ENCODE measurements at regions not wholly inside any gene's neighbourhood (a gene's known extent, or its start where the extent isn't known, plus 50 kb on each side); places are given as distances from the start of the nearest gene placed in this dataset.

- H3K18ac ChIP-seq (ENCODE audit: low read depth, low read length) = no peak overlapping the region
- dilution Hi-C loops (cut with HindIII; ENCODE audit: low sequenced_read_pairs, unreplicated experiment) (no loop called here), intact Hi-C loops (cut with micrococcal nuclease) (no loop called here), in situ Hi-C loops (cut with MboI; ENCODE audit: low sequenced_read_pairs) (no loop called here)
- no peak overlapping the region for H2AK5ac ChIP-seq (ENCODE audit: low read depth, low read length)
- no peak overlapping the region for H3K4ac ChIP-seq (ENCODE audit: low read depth, low read length)
- H3K4me1 ChIP-seq (ENCODE audit: control insufficient read depth, insufficient read depth, low read length) = 0 out of 2 replicates have a peak, but pooled peaks cover 2% of the 10 kb centered on the region
- H4K8ac ChIP-seq (ENCODE audit: low read depth in 2 of 2, low read length in 2 of 2) = no peak overlapping the region
- H3K4me3 ChIP-seq (ENCODE audit: insufficient read depth, low read depth, low read length) = no peak overlapping the region
- no peak overlapping the region for H4K91ac ChIP-seq (ENCODE audit: insufficient read depth, low read depth, low read length)
- ATAC-seq (ENCODE audit: low read depth) = no peak
- H3K27me3 ChIP-seq (ENCODE audit: control insufficient read depth, insufficient read depth, low read length) = no peaks in the 10 kb centered on the region
- H2BK15ac ChIP-seq (ENCODE audit: low read depth, low read length) = no peak overlapping the region
- no peak overlapping the region for H2BK20ac ChIP-seq (ENCODE audit: low read depth, low read length)
- no peak overlapping the region for H2AFZ ChIP-seq (replicated peaks; ENCODE audit: low read length, poor library complexity)
- no peak overlapping the region for H3K9ac ChIP-seq (ENCODE audit: low read depth, low read length)
- CTCF ChIA-PET = no interaction called here
- H2BK120ac ChIP-seq (ENCODE audit: low read depth, low read length) = no peak overlapping the region
- no peak overlapping the region for H3K4me2 ChIP-seq (ENCODE audit: low read depth, low read length)
- POLR2A ChIA-PET (ENCODE audit: unreplicated experiment) = no interaction called here
- no peak overlapping the region for H3K27ac ChIP-seq (ENCODE audit: insufficient read depth, low read length)
- H2BK5ac ChIP-seq (ENCODE audit: low read depth, low read length, poor library complexity, severe bottlenecking) = no peak overlapping the region
- no peaks in the 10 kb centered on the region for H3K36me3 ChIP-seq (ENCODE audit: control insufficient read depth, insufficient read depth, low read length)
- H3K79me1 ChIP-seq (ENCODE audit: low read depth in 1 of 2, low read length in 2 of 2) = no peaks in the 10 kb centered on the region
- H3K9me1 ChIP-seq (ENCODE audit: insufficient read depth, low read length) = peaks cover 4% of the 10 kb centered on the region; the same call in 1 of the 2 replicates
- DNase-seq = no peak
- no peaks in the 10 kb centered on the region for H3K9me3 ChIP-seq (ENCODE audit: control insufficient read depth, insufficient read depth, low read length)
- no peak overlapping the region for H2AK9ac ChIP-seq (replicated peaks; ENCODE audit: low read depth, low read length, poor library complexity)
- no peak overlapping the region for H3K14ac ChIP-seq (replicated peaks; ENCODE audit: low read depth, low read length)
- no peaks in the 10 kb centered on the region for H4K20me1 ChIP-seq (ENCODE audit: insufficient read depth, low read length)
- no peak overlapping the region for H3K56ac ChIP-seq (ENCODE audit: extremely low read depth, insufficient read depth, low read length)
- no peak overlapping the region for H3K23ac ChIP-seq (ENCODE audit: low read depth, low read length)
- no peak overlapping the region for H4K5ac ChIP-seq (ENCODE audit: low read depth, low read length)
- TF ChIP-seq SMC3 (IDR thresholded peaks at IDR 0.05; ENCODE audit: low read depth, low read length) (no peak), FOS (IDR thresholded peaks at IDR 0.05; ENCODE audit: low read depth, low read length) (no peak), POLR2A (IDR thresholded peaks at IDR 0.05; ENCODE audit: low read depth, low read length) (no peak), MAZ (IDR thresholded peaks at IDR 0.05; ENCODE audit: borderline replicate concordance, low read depth, low read length) (no peak), CHD1 (IDR thresholded peaks at IDR 0.05; ENCODE audit: low read depth, low read length) (no peak), RAD21 (IDR thresholded peaks at IDR 0.05; ENCODE audit: low read length) (no peak), BHLHE40 (IDR thresholded peaks at IDR 0.05; ENCODE audit: low read depth, low read length) (no peak), RCOR1 (IDR thresholded peaks at IDR 0.05; ENCODE audit: insufficient replicate concordance, low read length) (no peak), NFE2L2 (IDR thresholded peaks at IDR 0.05; ENCODE audit: low read depth, low read length) (no peak), CEBPB (IDR thresholded peaks at IDR 0.05; ENCODE audit: low read depth, low read length) (no peak), RFX5 (IDR thresholded peaks at IDR 0.05; ENCODE audit: low read depth, low read length) (no peak)
- TF ChIP-seq, protein P1, sequence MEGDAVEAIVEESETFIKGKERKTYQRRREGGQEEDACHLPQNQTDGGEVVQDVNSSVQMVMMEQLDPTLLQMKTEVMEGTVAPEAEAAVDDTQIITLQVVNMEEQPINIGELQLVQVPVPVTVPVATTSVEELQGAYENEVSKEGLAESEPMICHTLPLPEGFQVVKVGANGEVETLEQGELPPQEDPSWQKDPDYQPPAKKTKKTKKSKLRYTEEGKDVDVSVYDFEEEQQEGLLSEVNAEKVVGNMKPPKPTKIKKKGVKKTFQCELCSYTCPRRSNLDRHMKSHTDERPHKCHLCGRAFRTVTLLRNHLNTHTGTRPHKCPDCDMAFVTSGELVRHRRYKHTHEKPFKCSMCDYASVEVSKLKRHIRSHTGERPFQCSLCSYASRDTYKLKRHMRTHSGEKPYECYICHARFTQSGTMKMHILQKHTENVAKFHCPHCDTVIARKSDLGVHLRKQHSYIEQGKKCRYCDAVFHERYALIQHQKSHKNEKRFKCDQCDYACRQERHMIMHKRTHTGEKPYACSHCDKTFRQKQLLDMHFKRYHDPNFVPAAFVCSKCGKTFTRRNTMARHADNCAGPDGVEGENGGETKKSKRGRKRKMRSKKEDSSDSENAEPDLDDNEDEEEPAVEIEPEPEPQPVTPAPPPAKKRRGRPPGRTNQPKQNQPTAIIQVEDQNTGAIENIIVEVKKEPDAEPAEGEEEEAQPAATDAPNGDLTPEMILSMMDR (conservative IDR thresholded peaks at IDR 0.05; ENCODE audit: low read depth, low read length) = no peak
- BruUV-seq (replicated peaks) = no TSS peak
Measured at GRCh38 chr5:106089073-106089472, 1581.7 kb downstream of the EFNA5 start.

Measured in IMR-90 (cell line).